ENCODE measurements at regions not wholly inside any gene's neighbourhood (a gene's known extent, or its start where the extent isn't known, plus 50 kb on each side); places are given as distances from the start of the nearest gene placed in this dataset.

DNA sequence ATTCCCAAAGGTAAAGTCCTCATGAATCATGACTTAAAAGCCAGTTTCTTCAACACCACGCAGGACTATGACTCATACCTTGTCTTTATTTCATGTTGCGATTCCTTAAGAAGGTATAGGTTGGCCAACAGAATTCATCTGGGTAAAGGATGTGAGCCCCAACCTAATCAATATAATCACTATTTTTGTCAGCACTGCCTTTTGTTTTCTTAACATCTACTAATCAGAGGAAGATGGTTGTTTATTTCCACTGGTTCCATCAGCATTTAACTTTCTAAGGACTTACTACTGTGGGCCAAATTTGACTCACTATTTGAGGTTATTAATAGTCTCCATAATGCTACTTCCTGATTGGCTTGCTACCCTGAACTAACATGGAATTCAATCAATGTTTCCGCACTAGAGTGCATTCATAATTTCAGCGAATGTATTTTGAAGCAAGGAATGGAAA lies 78.6 kb downstream of the SCG2 start:
- TF ChIP-seq, protein P1, sequence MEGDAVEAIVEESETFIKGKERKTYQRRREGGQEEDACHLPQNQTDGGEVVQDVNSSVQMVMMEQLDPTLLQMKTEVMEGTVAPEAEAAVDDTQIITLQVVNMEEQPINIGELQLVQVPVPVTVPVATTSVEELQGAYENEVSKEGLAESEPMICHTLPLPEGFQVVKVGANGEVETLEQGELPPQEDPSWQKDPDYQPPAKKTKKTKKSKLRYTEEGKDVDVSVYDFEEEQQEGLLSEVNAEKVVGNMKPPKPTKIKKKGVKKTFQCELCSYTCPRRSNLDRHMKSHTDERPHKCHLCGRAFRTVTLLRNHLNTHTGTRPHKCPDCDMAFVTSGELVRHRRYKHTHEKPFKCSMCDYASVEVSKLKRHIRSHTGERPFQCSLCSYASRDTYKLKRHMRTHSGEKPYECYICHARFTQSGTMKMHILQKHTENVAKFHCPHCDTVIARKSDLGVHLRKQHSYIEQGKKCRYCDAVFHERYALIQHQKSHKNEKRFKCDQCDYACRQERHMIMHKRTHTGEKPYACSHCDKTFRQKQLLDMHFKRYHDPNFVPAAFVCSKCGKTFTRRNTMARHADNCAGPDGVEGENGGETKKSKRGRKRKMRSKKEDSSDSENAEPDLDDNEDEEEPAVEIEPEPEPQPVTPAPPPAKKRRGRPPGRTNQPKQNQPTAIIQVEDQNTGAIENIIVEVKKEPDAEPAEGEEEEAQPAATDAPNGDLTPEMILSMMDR (IDR thresholded peaks at IDR 0.05), result no peak
- no peak for TF ChIP-seq EZH2 (IDR thresholded peaks at IDR 0.05; ENCODE audit: borderline replicate concordance, insufficient read depth, low read depth, low read length, poor library complexity, severe bottlenecking)

All from B cell (primary cell).